GM12864 (cell line): ENCODE measurements at regions not wholly inside any gene's neighbourhood (a gene's known extent, or its start where the extent isn't known, plus 50 kb on each side); places are given as distances from the start of the nearest gene placed in this dataset.

ENCODE experiments used
- DNase-seq: peaks from one replicate; pipeline ENCODE4 v3.0.0-alpha.2; 2011; ENCODE audit warnings: low read depth
- H3K4me3 ChIP-seq: 2 replicates; pipeline ENCODE4 v1.5.1; 2011; ENCODE audit warnings: mild to moderate bottlenecking, low read depth, low read length, control low read depth
- TF ChIP-seq, protein P1 (sequence below): IDR thresholded peaks from 2 replicates; pipeline ENCODE4 v1.5.1; 2011; ENCODE audit warnings: low read depth, mild to moderate bottlenecking, moderate library complexity, low read length, control low read depth, inconsistent platforms; ENCODE audit errors: missing control alignments

DNA sequence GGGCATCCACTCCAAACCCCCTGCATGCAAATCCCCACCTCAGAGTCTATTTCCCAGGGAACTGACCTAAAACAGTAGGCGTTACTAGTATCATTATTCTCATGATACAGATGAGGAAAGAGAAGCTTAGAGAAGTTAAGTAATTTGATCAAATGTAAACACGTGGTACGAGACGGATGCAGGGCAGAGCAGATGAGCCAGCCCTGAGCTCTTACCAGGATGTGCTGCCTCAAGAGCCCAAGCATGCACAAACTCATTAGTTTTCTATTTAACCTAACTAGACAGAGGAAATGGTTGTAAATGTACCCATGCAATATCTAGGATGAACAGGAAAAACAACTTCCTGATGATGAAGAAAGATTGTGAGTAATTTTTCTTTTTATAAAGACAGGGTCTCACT lies 173.3 kb upstream of the RASSF8 start:
- H3K4me3 ChIP-seq, result no peak overlapping the region

DNA sequence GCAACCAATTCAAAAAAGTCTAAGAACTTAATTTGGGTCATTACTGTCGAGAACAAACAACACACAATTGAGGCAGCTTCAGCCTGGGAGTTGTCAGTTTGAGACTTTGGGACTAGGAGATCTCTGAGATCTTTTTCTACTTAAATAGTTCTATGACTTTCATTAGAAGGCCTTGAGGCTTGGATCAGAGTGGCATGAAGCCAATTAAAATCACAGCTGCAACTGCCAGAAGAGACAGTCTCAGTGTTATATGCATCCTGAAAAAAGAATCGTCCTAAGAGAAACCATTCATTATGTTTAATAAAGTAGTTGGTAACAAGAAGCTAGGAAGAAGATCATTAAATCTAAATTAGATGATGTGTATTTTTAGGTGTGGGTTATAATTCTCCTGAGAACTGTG lies 170.8 kb upstream of the RASSF8 start:
- H3K4me3 ChIP-seq, result no peak overlapping the region
- DNase-seq, result no peak
- TF ChIP-seq, protein P1, sequence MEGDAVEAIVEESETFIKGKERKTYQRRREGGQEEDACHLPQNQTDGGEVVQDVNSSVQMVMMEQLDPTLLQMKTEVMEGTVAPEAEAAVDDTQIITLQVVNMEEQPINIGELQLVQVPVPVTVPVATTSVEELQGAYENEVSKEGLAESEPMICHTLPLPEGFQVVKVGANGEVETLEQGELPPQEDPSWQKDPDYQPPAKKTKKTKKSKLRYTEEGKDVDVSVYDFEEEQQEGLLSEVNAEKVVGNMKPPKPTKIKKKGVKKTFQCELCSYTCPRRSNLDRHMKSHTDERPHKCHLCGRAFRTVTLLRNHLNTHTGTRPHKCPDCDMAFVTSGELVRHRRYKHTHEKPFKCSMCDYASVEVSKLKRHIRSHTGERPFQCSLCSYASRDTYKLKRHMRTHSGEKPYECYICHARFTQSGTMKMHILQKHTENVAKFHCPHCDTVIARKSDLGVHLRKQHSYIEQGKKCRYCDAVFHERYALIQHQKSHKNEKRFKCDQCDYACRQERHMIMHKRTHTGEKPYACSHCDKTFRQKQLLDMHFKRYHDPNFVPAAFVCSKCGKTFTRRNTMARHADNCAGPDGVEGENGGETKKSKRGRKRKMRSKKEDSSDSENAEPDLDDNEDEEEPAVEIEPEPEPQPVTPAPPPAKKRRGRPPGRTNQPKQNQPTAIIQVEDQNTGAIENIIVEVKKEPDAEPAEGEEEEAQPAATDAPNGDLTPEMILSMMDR, result no peak

More for the DNA sequence above, 173.3 kb upstream of the RASSF8 start:
- TF ChIP-seq, protein P1, result no peak
- no peak for DNase-seq

DNA sequence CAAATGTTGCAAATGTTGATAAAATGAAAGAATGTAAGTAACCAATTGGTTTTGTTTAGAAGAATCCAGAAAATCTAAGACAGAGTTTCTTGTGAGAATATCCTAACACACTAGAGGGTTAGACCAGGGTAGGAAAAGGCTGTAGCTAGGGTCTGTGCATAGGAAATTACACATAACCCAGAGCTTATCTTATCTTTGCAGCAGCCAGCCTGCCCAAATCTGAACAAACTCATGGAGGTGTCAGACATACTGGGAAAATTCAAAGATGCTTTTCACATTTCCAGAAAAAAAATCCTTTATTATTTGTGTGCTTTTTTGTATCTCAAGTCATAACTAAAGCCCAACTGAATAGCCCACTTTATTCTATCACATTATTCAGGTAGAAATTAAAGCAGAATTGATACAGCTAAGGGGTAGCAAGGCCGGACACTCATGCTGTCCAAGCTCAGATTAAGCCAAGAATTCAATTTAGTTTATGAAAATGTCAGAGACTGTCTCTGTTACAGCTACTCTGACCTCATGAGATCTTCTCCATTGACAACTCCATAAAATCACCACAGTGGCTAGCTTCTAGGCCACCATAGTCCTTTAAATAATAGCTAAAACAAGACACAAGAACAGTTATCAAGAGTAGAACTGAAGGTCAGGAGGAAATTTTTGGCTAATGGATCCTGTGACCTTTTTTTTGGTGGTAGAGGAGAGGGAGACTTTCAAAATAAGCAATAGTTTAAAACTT lies 169.6 kb upstream of the RASSF8 start:
- TF ChIP-seq, protein P1, result no peak
- no peak for DNase-seq

DNA sequence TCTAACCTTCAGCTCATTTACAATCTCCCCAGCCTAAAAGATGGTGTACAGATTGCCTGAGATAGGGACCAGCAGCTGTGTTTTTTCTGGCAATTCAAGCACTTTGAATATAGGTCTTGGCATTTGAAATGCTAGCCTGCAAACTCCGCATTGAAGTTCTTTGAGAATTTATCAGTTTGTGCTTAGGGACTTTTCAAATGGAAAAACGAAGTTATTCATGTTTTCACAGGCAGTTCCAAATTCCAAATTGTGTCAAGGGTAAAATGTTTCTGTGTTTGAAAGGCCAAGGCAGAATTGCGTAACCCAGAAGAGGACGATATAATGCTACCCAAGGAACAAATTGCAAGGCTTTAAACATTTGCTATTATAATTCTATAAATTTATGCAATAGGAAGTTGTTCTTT lies 168.9 kb upstream of the RASSF8 start:
- DNase-seq, result no peak
- no peak overlapping the region for H3K4me3 ChIP-seq
- TF ChIP-seq, protein P1, result no peak

More for the DNA sequence above, 169.6 kb upstream of the RASSF8 start:
- no peak overlapping the region for H3K4me3 ChIP-seq

DNA sequence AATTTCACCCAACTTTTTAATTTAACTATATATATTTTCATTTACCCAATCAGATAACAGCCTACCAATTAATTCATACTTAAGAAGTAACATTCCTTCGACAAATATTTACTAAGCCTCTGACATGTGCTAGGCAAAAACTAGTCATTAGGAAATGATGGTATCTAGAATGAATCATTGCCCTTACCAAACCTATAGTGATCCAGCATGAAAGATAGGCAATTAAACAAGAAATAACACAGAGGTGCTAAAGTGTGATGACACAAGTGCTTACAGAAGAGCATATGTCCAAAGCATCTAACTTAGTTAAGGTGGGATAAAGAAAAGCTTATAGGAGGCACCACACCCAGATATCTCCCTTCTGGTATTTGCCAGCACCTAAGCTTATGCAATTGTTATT lies 166.5 kb upstream of the RASSF8 start:
- TF ChIP-seq, protein P1, result no peak
- no peak overlapping the region for H3K4me3 ChIP-seq
- no peak for DNase-seq

DNA sequence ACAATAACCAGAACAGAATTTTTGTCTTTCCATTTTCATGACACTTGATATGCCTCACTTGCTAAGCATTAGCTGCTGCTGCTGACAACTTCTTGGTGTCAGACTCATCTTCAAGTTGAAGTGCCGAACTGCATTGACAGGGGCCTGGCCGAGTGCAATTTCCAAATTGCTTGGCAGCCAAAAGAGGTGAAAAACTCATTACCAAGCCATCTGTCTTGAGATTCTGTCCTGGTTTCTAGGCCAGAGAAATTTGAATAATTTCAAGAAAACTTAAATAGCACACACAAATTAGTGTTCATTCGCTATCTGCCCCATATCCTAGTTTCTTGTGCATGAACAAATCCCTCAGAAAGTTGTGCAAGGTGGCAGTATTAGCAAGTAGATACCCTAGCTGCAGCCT lies 165.3 kb upstream of the RASSF8 start:
- DNase-seq, result no peak
- TF ChIP-seq, protein P1, result no peak

DNA sequence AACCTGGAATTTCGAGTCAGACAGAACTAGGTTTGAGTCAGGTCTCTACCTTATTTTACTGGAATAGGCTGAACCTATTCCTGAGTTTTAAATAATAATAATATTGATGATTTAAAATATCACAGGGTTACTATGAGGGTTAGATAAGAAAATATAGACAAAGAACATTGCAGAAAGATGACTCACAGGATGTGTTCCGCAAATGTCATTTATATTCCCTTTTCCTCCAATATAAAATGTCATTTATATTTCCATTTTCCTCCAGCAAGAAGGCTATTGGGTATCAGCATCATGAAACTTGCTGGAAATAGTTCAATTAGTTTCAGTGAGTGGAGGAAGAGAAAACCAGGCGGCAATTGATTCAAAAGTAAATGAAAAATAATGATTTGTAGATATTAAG lies 163.9 kb upstream of the RASSF8 start:
- H3K4me3 ChIP-seq, result no peak overlapping the region
- TF ChIP-seq, protein P1, result no peak
- DNase-seq, result no peak

More for the DNA sequence above, 165.3 kb upstream of the RASSF8 start:
- H3K4me3 ChIP-seq, result no peak overlapping the region
